ENCODE measurements at regions not wholly inside any gene's neighbourhood (a gene's known extent, or its start where the extent isn't known, plus 50 kb on each side); places are given as distances from the start of the nearest gene placed in this dataset.

DNA sequence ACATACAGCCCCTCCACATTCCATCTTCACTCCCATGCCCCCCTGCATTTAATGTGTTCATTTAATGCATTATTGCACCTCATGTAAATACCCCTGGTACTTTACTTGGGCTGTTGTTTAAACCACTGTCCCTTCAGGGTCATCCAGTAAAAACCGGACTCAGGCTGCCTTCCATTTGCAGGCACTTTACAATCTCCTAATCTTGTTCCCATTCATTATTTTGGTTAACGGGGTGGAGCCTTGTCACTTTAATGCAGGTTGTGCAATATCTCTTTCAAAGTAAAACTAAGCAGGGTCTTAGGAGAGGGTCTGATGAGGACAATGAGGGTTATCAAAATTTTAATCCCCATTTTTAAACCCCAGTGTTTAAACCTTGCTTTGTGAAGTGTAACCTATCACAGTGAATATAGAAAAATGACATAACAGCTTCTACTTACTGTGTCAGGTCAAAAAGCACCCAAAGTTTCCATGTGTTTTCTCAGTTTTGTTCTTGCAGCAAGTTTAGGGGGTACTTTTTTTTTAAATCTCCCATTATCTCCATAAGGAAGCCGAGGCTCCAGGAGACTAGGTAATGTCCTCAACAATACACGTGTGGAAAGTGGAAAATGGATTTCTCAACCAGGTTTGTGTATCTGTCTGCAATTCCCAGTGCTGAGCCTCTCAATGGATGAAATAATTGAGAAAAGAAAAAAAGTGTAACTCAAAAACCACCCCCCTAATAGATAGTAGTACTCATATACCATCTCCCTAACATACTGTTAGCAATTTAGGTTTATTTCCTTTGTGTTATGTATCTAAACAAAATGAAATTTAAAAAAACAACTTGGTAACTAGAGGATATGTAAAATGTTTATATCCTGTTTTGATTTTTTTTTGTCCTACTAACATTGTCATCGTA, 54.2 kb upstream of the SPRY4 start:
- no peak for DNase-seq (ENCODE audit: low spot score)

DNA sequence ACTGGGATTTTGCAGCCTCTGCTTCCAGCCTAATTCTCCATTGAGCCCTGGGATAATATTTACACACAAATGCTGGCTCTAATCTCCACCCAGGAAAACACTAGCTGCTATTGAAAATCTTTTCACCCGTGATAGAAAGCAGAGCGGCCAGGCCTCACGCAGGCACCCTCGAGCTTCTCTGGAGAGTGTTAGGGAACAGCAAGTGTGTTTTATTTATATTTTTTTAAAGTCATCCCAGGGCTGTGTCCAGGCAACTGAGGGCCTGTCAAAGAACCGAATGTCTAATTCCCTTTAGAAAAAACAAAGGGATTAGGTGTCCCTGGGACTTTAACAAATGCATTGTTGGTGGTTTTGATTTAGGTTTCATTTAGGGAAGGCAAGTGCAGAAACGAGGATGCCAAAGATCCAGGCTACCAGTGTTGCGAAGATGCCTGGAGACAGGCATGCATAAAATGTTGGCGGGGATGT, 51.2 kb upstream of the SPRY4 start:
- DNase-seq (ENCODE audit: low spot score): no peak

All from CD4-positive, alpha-beta T cell treated with Interleukin-6 at 100 ng/mL for 8 hours (primary cell).